ENCODE measurements at regions not wholly inside any gene's neighbourhood (a gene's known extent, or its start where the extent isn't known, plus 50 kb on each side); places are given as distances from the start of the nearest gene placed in this dataset.

DNA sequence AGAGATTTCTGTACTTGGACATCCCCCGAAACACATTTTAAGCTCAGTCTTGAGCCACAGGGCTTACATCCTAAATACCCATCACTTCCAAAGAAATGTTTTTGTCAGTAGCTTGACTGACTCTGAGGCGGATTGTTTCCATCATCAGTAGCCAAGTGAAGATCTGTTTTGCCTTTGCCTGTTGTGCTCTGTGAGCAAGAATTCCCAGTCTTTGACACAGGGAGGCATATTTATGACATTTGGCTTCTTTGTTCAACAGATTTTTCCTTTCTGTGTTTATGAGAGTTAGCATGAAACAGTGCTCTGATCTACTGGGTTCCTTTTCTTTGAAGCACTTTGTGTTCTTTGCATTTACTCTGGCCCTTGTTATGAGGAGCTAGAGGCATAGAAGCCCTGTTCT lies 132.1 kb upstream of the CDIN1 start:
- no peak for TF ChIP-seq CTCF (IDR thresholded peaks at IDR 0.05 in 2 of 3, conservative IDR thresholded peaks at IDR 0.05 in 1 of 3; ENCODE audit: control insufficient read depth in 2 of 3, extremely low read depth in 1 of 3, insufficient read depth in 1 of 3, low read depth in 3 of 3, low read length in 3 of 3)
- no peak for TF ChIP-seq POLR2A (IDR thresholded peaks at IDR 0.05; ENCODE audit: low read depth, low read length)
- TF ChIP-seq ZZZ3 (IDR thresholded peaks at IDR 0.05; ENCODE audit: control insufficient read depth, insufficient read length, low read depth), result no peak
- no peak for TF ChIP-seq MAX (IDR thresholded peaks at IDR 0.05; ENCODE audit: low read depth, low read length)
- TF ChIP-seq NFIC (IDR thresholded peaks at IDR 0.05; ENCODE audit: low read depth, low read length), result no peak
- TF ChIP-seq SRF (IDR thresholded peaks at IDR 0.05; ENCODE audit: low read depth in 2 of 2, low read length in 2 of 2), result no peak
- TF ChIP-seq NFYA (IDR thresholded peaks at IDR 0.05; ENCODE audit: borderline replicate concordance, low read depth, low read length), result no peak
- TF ChIP-seq SREBF1 (IDR thresholded peaks at IDR 0.05; ENCODE audit: low read length), result no peak

Data from GM12878 (cell line).